HEK293 (cell line): ENCODE measurements at regions not wholly inside any gene's neighbourhood (a gene's known extent, or its start where the extent isn't known, plus 50 kb on each side); places are given as distances from the start of the nearest gene placed in this dataset.

Experiments used
- CTCF ChIA-PET: fragments of 350-600 bp; formaldehyde crosslinking; extraction: SDS; loops from one replicate; lab custom pipeline; 2021; ENCODE audit warnings: antibody characterized with exemption; lab: Yijun Ruan, JAX
- POLR2A ChIA-PET: fragments of 300-600 bp; formaldehyde crosslinking; extraction: SDS; loops from one replicate; lab custom pipeline; 2020; ENCODE audit warnings: antibody characterized with exemption, inconsistent platforms; lab: Yijun Ruan, JAX
- H3K27ac ChIP-seq: fragments of 200-500 bp; sonication (Bioruptor generic); 2 replicates; pipeline ENCODE4 v1.5.1; 2014; ENCODE audit warnings: low read depth, low read length, control low read depth, inconsistent platforms; ENCODE audit errors: extremely low read depth
- H3K36me3 ChIP-seq, 2 experiments: fragments of 200-500 bp in 1 of 2; sonication (Bioruptor generic) in 1 of 2; 1 replicate in 1 of 2; 2 replicates in 1 of 2; pipeline ENCODE4 v1.5.1; 2014 to 2017; ENCODE audit warnings: inconsistent platforms in 2 of 2, low read length in 2 of 2; ENCODE audit not compliant: control insufficient read depth in 2 of 2, insufficient read depth in 1 of 2
- H3K4me1 ChIP-seq: fragments of 200-500 bp; sonication (Bioruptor generic); 2 replicates; pipeline ENCODE4 v1.5.1; 2014; ENCODE audit warnings: mild to moderate bottlenecking, low read length, inconsistent platforms; ENCODE audit not compliant: control insufficient read depth, insufficient read depth
- H3K4me3 ChIP-seq: 2 replicates; pipeline ENCODE4 v1.5.1; 2011; ENCODE audit warnings: low read depth, mild to moderate bottlenecking, control low read depth, low read length, moderate library complexity
- H3K9me3 ChIP-seq: fragments of 200-500 bp; sonication (Bioruptor generic); 2 replicates; pipeline ENCODE4 v1.5.1; 2014; ENCODE audit warnings: low read depth, low read length, inconsistent platforms; ENCODE audit not compliant: control insufficient read depth, insufficient read depth
- REPIN1 ChIP-seq: fragments of 450-650 bp; formaldehyde crosslinking; IDR thresholded peaks from 2 replicates; pipeline ENCODE4 v1.5.1; 2017; ENCODE audit warnings: missing biosample characterization, missing genetic modification characterization, low read depth
- SP3 ChIP-seq: fragments of 450-650 bp; formaldehyde crosslinking; IDR thresholded peaks from 2 replicates; pipeline ENCODE4 v1.5.1; 2016; ENCODE audit warnings: missing biosample characterization, missing genetic modification characterization
- YY2 ChIP-seq: fragments of 450-650 bp; formaldehyde crosslinking; IDR thresholded peaks from 2 replicates; pipeline ENCODE4 v1.5.1; 2016; ENCODE audit warnings: missing biosample characterization, missing genetic modification characterization
- ZBTB11 ChIP-seq: fragments of 450-650 bp; formaldehyde crosslinking; conservative IDR thresholded peaks from 2 replicates; pipeline ENCODE4 v1.5.1; 2016; ENCODE audit warnings: low read depth, missing biosample characterization, missing genetic modification characterization
- ZBTB21 ChIP-seq: fragments of 450-650 bp; formaldehyde crosslinking; IDR thresholded peaks from 2 replicates; pipeline ENCODE4 v1.5.1; 2017; ENCODE audit warnings: missing biosample characterization, missing genetic modification characterization
- ZBTB26 ChIP-seq: fragments of 450-650 bp; formaldehyde crosslinking; optimal IDR thresholded peaks from 2 replicates; pipeline ENCODE3; 2016; ENCODE audit warnings: missing biosample characterization, mild to moderate bottlenecking, missing genetic modification characterization
- ZBTB48 ChIP-seq: fragments of 450-650 bp; formaldehyde crosslinking; IDR thresholded peaks from 2 replicates; pipeline ENCODE4 v1.5.1; 2016; ENCODE audit warnings: missing biosample characterization, missing genetic modification characterization
- ZNF114 ChIP-seq: fragments of 450-650 bp; formaldehyde crosslinking; IDR thresholded peaks from 2 replicates; pipeline ENCODE4 v1.5.0; 2017; ENCODE audit warnings: missing biosample characterization, missing genetic modification characterization
- ZNF23 ChIP-seq: fragments of 450-650 bp; formaldehyde crosslinking; IDR thresholded peaks from 2 replicates; pipeline ENCODE4 v1.5.1; 2016; ENCODE audit warnings: missing biosample characterization, missing genetic modification characterization, borderline replicate concordance
- ZNF24 ChIP-seq: fragments of 450-650 bp; formaldehyde crosslinking; IDR thresholded peaks from 2 replicates; pipeline ENCODE4 v1.5.1; 2016; ENCODE audit warnings: missing biosample characterization, missing genetic modification characterization
- ZNF311 ChIP-seq: fragments of 450-650 bp; formaldehyde crosslinking; IDR thresholded peaks from 2 replicates; pipeline ENCODE4 v1.5.1; 2017; ENCODE audit warnings: missing biosample characterization, missing genetic modification characterization, borderline replicate concordance
- ZNF324 ChIP-seq: fragments of 450-650 bp; formaldehyde crosslinking; IDR thresholded peaks from 2 replicates; pipeline ENCODE4 v1.5.1; 2016; ENCODE audit warnings: missing biosample characterization, missing genetic modification characterization
- ZNF426 ChIP-seq: fragments of 450-650 bp; formaldehyde crosslinking; IDR thresholded peaks from 2 replicates; pipeline ENCODE4 v1.5.1; 2017; ENCODE audit warnings: missing biosample characterization, missing genetic modification characterization, mild to moderate bottlenecking, inconsistent platforms, moderate library complexity
- ZNF433 ChIP-seq: fragments of 450-650 bp; formaldehyde crosslinking; IDR thresholded peaks from 2 replicates; pipeline ENCODE4 v1.5.1; 2016; ENCODE audit warnings: missing biosample characterization, missing genetic modification characterization, low read depth
- ZNF518A ChIP-seq: fragments of 450-650 bp; formaldehyde crosslinking; conservative IDR thresholded peaks from 2 replicates; pipeline ENCODE4 v1.5.1; 2016; ENCODE audit warnings: low read depth, missing biosample characterization, missing genetic modification characterization
- ZNF530 ChIP-seq: fragments of 450-650 bp; formaldehyde crosslinking; IDR thresholded peaks from 2 replicates; pipeline ENCODE4 v1.5.1; 2016; ENCODE audit warnings: low read depth, missing biosample characterization, missing genetic modification characterization
- ZNF555 ChIP-seq: fragments of 450-650 bp; formaldehyde crosslinking; conservative IDR thresholded peaks from 2 replicates; pipeline ENCODE4 v1.5.1; 2017; ENCODE audit warnings: missing biosample characterization, mild to moderate bottlenecking, missing genetic modification characterization, inconsistent platforms
- ZNF658 ChIP-seq: fragments of 450-650 bp; formaldehyde crosslinking; IDR thresholded peaks from 2 replicates; pipeline ENCODE4; 2016; ENCODE audit warnings: missing biosample characterization, missing genetic modification characterization
- ZNF701 ChIP-seq: fragments of 450-650 bp; formaldehyde crosslinking; IDR thresholded peaks from 2 replicates; pipeline ENCODE4 v1.5.1; 2016; ENCODE audit warnings: missing biosample characterization, missing genetic modification characterization
- ZNF776 ChIP-seq: fragments of 450-650 bp; formaldehyde crosslinking; IDR thresholded peaks from 2 replicates; pipeline ENCODE4 v1.5.0; 2017; ENCODE audit warnings: missing biosample characterization, missing genetic modification characterization, borderline replicate concordance
- ZNF777 ChIP-seq: fragments of 450-650 bp; formaldehyde crosslinking; IDR thresholded peaks from 2 replicates; pipeline ENCODE4 v1.5.1; 2017; ENCODE audit warnings: missing biosample characterization, missing genetic modification characterization, borderline replicate concordance
- ZNF791 ChIP-seq: fragments of 450-650 bp; formaldehyde crosslinking; IDR thresholded peaks from 2 replicates; pipeline ENCODE4 v1.5.1; 2016; ENCODE audit warnings: missing biosample characterization, missing genetic modification characterization
- ZSCAN4 ChIP-seq: fragments of 450-650 bp; formaldehyde crosslinking; IDR thresholded peaks from 2 replicates; pipeline ENCODE4 v1.5.1; 2017; ENCODE audit warnings: missing biosample characterization, missing genetic modification characterization

- no peaks in the 10 kb centered on the region for H3K36me3 ChIP-seq
- TF ChIP-seq ZNF701 (no peak), ZNF433 (no peak), SP3 (tag by site-specific recombination) (no peak), ZNF311 (tag by site-specific recombination) (no peak), ZNF776 (tag by site-specific recombination) (no peak), ZNF24 (tag by site-specific recombination) (no peak), ZNF530 (tag by site-specific recombination) (no peak), ZNF324 (tag by site-specific recombination) (no peak), ZNF23 (no peak), ZNF658 (no peak), YY2 (tag by site-specific recombination) (no peak), ZBTB21 (tag by site-specific recombination) (no peak), ZNF791 (tag by site-specific recombination) (no peak)
- H3K4me3 ChIP-seq = no peak overlapping the region
- H3K9me3 ChIP-seq = no peaks in the 10 kb centered on the region
- ChIA-PET POLR2A (no interaction called here), CTCF (no interaction called here)
- no peak overlapping the region for H3K27ac ChIP-seq
- H3K4me1 ChIP-seq = no peaks in the 10 kb centered on the region
Observed at GRCh38 chr4:62619971-62620370, 1419.8 kb downstream of the ADGRL3 start.

- TF ChIP-seq ZBTB26 (tag by site-specific recombination) (no peak), ZNF777 (tag by site-specific recombination) (no peak), ZBTB48 (tag by site-specific recombination) (no peak), ZNF555 (tag by site-specific recombination) (no peak)
- H3K36me3 ChIP-seq = no peaks in the 10 kb centered on the region
- ChIA-PET POLR2A (no interaction called here), CTCF (no interaction called here)
- no peak overlapping the region for H3K27ac ChIP-seq
- no peaks in the 10 kb centered on the region for H3K4me1 ChIP-seq
- H3K9me3 ChIP-seq = no peaks in the 10 kb centered on the region
- no peak overlapping the region for H3K4me3 ChIP-seq
Observed at GRCh38 chr4:62618042-62618441, 1417.9 kb downstream of the ADGRL3 start.

- ChIA-PET POLR2A (no interaction called here), CTCF (no interaction called here)
- Histone ChIP-seq H3K36me3 (no peaks in the 10 kb centered on the region), H3K4me1 (no peaks in the 10 kb centered on the region), H3K27ac (no peak overlapping the region), H3K9me3 (no peaks in the 10 kb centered on the region), H3K4me3 (no peak overlapping the region)
- TF ChIP-seq ZBTB11 (tag by site-specific recombination) = no peak
- TF ChIP-seq ZSCAN4 (tag by site-specific recombination) = no peak
- TF ChIP-seq ZNF426 (tag by site-specific recombination) = no peak
- TF ChIP-seq ZNF518A (tag by site-specific recombination) = no peak
- no peak for TF ChIP-seq ZNF114 (tag by site-specific recombination)
- TF ChIP-seq REPIN1 = no peak
Observed at GRCh38 chr4:62601737-62602136, 1401.6 kb downstream of the ADGRL3 start.
